Cerebellar nuclear complex (tissue), 1 donor: ENCODE measurements at regions not wholly inside any gene's neighbourhood (a gene's known extent, or its start where the extent isn't known, plus 50 kb on each side); places are given as distances from the start of the nearest gene placed in this dataset.

Experiments used
- DNase-seq, 2 experiments: peaks; one replicate each; lab custom pipeline; 2025; lab: John Stamatoyannopoulos, UW

DNA sequence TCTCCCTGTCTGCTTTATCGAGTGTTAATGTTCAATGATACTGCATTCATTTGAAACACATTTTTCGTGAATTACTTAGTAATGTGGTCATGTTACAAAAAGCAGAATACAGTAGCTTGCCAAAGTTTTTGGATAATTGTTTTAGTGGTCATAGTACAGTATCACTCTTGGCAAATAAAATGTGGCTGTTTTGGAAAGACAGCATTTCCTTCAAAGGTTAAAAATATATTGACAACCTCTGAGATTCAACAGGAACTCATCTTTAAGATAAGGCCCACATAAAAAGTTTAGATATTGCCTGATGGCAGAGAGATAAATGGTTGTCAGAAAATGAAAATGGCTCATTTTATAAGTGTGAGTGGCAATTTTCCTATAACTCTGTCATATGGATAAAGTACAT is 297.7 kb upstream of the MAN1A1 start:
- no peak for DNase-seq

DNA sequence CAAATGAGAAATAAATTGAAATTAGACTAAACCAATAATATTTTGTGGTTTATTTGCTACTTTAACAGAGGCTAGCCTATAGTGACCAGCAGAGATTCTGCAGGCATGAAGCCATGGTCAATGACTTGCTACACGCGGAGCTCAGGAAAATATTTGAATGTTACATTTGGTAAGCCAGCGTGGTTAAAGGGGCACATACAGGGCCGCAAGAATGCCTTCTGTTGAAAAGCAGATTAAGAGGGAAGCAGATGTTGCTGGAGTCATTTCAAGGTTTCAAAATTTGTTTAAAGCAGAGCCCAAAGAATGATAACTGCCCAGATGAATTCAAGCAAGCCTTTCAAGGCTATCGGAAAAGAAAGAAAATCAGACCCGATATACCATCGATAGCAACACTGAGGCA is 294.3 kb upstream of the MAN1A1 start:
- DNase-seq, result no peak

DNA sequence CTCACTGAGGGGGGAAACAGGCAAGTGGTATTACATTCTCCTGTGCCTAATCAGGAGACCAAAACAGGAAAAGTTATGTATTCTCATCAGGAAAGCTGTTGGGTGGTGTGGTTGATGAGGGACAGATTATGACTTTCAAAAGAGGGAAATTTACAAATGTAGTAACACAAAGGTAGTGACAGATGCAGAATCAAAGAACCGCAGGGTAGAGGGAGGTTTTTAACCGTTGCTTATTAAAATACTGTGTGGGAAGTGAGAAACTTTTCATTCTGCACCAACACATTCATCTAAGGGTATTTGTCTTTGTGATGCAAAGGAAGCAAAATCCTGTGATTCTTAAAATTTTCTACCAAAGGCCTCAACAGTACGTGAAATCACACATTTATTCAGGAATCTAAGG is 288.2 kb upstream of the MAN1A1 start:
- no peak for DNase-seq

DNA sequence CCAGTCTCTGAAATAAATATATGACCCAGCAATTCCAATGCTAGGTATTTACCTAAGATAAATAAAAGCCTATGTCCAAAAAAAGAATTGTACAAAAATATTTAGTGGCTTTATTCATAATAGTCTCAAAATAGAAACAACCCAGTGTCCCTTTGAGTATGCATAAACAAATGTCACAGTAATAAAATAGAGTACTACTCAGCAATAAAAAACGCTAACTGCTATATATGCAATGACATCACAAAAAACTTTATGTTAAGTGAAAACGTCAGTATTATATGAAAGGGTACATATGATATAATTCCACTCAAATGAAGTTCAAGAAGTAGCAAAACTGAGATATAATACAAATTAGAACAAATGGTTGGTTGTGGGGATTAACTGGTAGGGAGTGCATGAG is 286.5 kb upstream of the MAN1A1 start:
- DNase-seq, result no peak

DNA sequence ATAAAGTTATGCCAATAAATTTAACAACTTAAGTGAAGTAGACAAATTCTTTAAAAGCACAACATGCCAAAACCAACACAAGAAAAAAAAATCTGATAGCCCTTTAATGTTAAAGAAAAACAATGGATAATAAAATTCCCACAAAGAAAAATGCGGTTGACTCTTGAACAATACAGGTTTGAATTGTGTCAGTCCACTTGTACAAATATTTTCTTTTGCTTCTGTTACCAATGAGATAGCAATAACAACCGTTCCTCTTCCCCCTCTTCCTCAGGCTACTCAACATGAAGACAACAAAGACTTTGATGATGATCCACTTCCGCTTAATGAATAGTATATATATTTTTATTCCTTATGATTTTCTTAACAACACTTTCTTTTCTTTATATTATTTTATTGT is 283.9 kb upstream of the MAN1A1 start:
- no peak for DNase-seq

DNA sequence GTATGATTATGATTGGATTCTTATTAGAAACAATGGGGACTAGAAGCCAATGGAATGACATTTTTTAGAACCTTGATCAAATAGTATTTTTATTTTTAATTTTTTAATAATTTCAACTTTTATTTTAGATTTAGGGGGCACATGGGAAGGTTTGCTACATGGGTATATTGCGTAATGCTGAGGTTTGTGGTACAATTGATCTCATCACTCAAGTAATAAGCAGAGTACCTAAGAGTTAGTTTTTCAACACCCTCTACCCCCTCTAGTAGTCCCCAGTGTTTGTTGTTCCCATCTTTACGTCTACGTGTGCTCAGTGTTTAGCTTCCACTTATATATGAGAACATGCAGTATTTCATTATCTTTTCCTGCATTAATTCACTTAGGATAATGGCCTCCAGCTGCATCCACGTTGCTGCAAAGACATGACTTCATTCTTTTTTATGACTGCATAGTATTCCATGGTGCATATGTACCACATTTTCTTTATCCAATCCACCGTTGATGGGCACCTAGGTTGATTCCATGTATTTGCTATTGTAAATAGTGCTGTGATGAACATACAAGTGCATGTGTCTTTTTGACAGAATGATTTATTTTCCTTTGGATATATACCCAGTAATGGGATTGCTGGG is 281.1 kb upstream of the MAN1A1 start:
- DNase-seq, result no peak

DNA sequence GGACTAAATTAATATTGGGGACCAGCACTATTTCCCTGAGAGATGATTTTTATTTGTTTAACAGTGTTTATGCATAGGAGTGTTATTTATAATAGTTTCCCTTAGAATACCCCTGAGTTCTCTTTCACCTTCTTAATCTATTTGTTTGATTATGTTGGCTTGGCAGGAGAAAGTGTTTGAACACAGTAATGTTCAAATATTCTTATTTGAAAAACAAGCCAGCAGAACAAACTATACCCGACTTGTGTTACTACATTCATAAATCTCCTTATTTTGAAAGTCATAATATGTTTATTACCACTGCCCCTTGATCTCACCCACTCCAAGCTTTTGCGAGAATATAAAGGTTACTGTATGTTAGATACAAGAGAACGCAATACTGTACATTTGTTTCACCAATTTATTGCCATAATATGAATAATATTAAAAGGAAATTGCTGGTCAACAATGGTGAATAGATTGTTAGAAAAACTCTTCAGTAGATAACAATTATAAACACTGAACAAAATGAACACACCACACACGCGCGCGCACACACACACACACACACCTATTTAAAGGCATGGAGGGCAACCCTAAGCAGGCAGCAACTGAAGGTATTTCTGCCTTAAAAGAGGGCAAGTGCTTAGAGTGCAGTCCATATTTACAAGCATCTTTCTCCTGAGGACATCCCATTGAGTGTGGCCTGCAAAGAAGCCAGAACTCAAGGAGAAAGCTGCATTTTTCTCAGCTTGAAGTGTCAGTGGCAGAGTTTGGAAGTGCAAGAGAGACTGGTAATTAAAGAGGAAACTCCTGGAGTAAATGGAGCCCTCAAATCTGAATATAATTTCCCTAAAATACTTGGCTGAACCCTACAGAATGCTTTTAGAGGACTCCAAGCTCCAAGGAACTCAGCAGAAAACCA is 279.4 kb upstream of the MAN1A1 start:
- no peak for DNase-seq

DNA sequence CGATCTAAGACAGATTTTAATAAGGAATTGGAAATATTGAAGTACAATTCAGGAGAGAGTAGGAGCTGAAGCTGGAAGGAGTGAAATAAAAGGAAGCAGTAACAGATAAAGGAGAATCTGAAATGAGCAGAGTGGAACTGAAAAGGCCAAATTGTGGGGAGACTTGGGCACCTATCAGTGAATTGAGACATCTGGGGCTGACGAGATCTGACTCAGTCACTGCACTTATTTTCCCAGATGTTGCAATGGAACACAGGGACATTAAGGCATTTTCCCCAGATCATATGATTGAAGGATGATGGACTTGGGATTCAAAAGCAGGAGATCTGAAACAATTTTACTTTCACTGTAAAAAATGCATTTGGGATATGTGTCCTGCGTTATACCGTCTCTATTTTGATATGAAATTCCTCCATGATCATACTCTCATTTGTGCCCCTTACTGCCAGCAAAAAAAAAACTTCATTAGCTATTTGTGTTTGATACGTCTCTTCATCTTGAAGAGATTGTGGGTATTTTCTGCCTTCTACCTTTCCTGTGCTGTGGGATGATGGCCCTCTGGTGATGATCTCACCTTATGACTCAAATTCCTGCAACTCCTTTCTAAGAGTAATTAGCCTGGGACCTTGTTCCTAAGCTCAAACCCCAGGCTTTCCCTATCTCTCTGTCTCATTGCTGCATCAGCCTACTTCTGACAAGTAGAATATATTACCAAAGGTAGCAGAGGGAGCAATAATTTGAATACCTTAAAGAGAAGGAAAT is 278.5 kb upstream of the MAN1A1 start:
- DNase-seq, result no peak

DNA sequence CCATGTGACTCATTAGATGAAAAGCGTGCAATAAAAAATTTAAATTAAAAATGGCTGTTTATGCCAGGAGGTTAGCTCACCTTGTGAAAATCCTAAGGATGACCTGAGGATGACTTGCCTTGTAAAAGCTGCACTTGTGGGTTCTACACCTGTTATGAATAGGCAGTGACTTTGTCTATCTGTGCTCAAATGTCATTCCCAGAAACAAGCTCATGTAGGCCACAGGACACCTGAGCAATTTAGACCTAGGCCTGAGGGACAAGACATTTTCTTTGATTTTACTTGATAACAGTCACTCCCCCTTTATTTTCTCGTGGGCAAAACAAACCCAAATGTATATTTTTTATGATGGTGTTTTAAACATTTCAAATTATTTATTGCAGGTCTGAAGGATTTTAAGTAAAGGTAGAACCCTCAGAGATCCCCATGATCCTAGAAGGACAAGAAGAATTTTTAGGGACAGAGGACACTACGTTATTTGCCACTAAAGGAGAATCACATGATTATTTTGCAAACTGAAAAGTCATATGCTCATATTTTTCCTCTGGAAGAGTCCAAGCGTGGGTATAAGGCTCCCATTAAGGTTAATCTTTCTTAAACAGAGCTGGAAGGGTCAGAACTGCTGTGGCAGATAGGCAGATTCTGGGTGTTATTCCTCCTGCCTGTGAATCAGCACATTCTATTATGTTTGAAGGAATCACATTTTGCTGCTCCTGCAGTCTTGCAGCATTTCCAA is 277.5 kb upstream of the MAN1A1 start:
- no peak for DNase-seq

DNA sequence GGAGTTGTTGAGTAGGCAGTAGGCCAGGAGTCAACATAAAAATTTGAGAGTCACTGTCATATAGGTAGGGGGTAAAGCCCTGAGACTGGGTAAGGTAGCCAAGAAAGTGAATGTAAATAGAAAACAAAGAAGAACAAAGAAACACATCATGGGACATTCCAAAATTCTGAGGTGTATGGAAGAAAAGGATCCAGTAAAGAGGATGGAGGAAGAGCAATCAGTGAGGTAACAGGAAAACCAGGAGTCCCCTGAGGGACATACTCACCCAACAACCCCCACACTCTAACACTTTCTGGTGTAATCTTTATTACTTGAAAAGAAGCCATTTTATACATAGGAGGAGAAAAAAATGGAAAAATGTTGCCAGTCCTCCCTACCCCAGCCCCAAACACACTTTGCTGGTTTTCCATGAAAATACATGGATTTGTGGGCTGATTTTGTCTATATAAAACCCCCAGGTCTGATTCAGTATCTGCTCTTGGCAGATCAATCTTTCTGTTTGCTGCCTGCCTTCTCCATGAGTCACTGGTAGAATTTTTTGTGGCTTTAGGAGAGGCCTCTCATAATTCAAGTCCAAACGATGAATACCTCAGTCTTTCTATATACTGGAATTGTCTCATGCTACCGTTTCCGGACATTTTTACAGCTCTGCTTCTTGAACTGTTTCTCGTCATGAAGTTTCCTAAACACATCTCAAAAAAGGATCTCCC is 271.4 kb upstream of the MAN1A1 start:
- DNase-seq, result no peak

DNA sequence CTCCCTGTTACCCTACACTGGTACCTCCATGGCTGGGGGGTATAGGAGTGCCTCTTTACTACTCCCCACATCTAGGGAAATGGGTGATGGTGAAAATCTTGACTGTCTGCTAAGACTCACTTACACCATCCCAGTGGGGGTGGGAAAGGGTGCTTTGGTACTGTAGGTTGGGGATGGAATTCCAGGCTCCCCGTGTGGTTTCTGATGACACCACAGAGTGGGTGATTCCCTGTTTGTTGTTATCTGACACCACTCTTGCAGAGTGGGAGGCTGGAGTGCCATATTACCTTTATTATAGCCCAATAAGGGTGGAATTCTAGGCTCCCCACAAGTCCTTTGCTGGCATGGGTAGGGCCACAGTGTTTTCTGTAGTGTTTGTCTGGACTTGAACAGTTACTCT is 264.6 kb upstream of the MAN1A1 start:
- DNase-seq, result no peak

DNA sequence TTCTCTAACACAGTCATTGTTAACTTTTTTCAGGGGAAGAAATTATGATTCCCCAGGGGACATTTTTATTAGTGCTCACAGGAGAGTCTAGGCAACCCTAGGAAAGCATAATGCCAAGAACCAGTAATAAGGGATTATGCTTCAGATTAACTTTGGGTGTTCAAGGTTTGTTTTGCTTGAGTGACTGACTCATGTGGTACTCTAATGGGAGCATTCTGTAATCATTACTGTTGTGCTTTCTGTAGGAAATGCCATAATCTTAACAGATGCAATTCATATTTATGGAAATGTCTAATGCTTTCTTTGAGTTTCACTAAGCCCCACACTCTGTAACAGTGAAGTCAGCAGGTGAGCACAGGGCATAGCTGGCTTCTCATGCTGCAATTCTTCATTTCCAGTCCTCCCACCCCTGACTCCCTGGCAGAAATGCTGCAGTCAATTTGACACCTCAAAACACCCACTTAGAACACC is 263.4 kb upstream of the MAN1A1 start:
- no peak for DNase-seq

DNA sequence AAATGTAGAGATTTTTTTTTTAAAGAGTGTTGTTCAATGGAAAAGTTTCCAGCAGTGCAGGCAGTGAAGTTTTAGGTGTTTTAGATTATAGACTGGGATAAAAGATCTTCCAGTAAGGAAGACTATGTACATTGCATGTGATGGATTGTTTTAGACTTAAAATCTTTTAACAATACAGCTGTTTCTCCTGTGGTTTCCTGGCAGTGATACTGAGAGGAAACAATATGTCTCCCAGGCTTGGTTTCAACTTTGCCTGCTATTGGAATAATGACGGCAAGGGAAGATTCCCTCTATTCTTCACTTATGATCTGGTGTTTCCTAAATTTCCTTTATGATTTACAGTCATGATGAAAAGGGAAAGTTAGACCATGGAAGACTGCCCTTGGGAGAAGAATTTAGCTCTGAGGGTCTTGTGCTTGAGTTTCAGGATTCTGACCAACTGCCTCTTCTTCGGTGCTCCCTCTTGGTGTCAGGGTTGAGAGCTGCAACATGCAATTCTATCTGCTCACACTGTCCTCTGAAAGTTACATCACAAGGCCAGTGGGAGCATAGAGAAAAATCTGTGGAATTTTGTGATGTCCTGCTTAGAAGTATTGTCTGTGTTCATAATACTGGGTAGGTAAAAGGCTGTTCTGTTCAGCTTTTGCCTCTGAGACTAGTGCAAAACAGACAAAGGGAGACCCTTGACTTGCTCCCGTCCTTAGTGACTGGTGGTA is 262.8 kb upstream of the MAN1A1 start:
- DNase-seq, result no peak

DNA sequence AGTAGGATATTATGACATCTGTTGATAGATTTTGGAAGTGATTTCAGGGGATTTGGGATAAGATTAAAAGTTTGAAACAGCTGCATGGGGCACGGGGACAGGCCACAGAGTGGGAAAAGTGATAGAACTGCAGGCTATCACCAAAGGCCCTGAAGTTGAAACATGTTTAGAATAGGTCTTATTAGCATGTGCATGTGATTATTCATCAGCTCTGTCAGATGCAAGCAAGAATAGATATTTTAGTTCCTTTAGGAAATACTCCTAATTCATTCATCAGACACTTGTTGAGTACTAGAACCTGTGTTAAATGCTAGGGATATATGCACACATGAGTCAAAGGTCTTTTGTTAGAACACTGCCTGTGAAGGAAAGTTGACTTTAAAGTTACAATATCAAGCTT is 261.2 kb upstream of the MAN1A1 start:
- no peak for DNase-seq

DNA sequence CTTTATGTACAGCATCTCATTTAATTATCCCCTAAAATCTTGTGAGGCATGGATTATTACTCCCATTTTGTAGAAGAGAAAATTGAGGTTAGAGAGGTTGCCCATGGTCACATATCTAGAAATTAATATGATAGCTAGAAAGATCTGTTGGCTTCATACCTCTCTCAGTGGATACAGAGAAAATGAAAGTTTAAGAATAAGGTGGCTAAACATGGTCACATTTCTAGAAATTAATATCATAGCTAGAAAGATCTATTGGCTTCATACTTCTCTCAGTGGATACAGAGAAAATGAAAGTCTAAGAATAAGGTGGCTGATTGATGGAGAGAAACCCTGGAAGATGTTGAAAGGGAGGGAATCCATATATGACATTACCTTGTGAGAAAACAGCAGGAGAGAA is 260.7 kb upstream of the MAN1A1 start:
- no peak for DNase-seq

DNA sequence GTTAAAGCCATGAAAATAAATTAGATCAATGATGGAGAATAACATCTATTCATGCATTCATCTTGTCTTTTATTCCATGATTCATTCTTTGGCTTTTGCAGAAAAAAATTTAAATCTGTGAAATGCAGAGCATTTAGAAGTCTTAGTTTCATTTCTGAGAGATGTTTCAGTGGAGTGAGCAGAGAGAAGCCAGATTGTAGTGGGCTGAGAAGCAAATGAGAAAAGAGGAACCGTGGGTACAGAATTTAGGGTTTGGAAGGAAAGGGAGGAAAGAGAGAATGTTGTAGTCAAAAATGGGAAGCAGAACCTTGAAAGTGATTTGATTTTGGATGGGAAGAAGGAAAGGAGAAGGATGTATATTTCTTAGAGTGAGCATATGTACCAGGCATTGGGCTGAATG is 260.3 kb upstream of the MAN1A1 start:
- no peak for DNase-seq

DNA sequence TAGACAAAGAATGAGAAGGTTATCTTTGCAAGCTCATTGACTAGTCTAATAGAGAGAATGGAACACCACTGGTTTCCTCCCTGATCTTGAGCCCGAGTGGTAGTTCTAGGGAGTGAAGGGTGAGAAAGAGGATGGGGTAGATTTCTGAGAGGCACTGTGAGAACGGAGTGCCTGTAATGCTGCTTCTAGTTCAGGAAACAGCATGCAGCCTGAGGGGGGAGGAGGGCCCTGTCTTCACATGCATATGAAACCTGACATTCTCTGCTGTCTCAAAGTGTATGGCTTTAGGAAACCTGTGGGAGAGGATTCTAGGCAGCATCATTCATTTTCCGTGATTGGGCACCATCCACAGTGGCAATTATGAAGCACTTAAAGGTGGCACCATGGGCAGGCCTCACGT is 259.4 kb upstream of the MAN1A1 start:
- no peak for DNase-seq

DNA sequence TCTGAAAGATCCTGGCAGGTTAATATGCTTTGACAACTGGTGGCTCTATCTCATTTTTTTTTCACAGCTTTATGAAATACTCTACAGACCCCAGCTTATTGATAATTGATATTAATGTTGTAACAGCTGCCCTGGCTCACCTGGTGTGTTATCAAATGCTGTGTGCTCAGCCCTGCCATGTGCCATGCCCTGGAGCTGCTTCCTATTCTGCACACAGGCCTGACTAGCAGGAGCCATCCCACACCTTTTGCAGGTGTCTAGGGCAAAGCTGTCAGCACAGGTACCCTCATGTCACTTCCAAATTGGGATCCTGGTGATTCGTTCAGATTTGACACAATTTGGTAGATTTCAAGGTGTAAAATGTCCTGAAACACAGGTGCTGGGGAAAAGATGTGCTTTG is 254.6 kb upstream of the MAN1A1 start:
- DNase-seq, result no peak

DNA sequence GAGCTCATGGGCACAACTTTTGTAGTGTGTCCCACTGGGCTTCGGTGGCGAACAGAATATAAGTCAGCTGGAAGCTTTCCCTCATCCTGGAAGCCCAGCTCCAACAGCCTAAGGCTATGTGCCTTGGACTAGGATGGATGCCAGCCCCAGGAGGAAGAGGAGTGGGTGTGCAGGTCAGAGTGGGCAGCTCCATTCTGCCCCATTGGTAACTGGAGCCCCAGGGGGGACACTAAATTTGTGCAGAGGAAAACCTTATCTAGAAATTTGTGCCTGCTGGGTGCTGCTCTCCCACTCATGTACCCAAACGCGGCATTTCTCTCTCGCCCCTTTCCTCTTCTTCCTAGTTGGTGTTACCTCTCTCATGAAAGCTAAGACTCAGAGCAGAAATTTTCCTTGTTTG is 253.9 kb upstream of the MAN1A1 start:
- DNase-seq, result no peak

DNA sequence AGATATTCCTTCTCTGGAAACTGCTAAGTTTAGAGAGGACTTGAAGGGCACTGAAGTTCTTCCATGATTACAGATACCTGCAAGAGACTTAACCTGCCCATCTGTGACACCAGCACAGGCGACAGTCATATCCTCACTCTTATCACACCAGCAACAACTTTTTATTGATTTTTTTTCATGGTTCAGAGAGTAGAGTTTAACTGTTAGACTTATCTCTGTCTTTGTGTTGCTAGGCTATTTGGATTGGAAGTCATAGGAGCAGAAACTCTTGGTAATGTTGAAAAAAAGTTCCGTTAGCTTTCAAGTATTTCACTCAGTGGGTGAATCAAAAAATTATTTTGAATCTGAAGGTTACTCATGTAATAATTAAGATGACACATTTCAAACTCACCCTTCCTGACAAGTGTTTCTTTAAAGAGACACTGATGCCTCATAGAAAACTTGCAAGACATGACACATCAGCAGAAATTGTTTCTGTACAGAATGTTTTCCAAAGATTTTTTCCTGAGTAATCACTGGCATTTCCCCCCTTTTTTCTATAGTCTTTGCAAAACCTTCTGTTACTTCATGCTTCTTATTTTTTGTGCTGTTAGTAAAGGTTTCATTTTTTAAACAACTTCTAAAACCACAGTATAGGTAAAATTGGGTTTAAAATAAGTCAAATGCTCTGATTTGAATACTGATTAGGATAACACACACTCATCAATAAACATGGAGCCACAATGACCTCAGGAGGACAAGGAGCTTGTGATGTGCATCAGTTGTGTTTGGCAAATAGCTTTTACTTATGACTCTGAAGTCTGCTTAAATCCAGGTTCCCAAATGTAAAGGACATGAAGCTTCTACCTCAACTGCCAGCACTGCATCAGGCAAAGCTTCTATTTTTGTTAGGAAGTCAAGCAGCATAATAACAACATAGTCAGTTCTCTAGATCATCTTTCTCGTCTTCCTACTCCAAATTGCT is 252.9 kb upstream of the MAN1A1 start:
- DNase-seq, result no peak
